GM23338 (cell line): ENCODE measurements at regions not wholly inside any gene's neighbourhood (a gene's known extent, or its start where the extent isn't known, plus 50 kb on each side); places are given as distances from the start of the nearest gene placed in this dataset.

ENCODE experiments used
- ATAC-seq: fragments of 200-7000 bp; cut with Tn5 transposase; 3 replicates; pipeline ENCODE4 v1.9.1; 2020
- DNase-seq: peaks from one replicate; pipeline ENCODE4 v3.0.0-alpha.2; 2015; ENCODE audit warnings: low spot score
- H2AFZ ChIP-seq: fragments of 200-600 bp; sonication (generic); 2 replicates; pipeline ENCODE4 v1.8.0; 2016; ENCODE audit warnings: antibody characterized with exemption, mild to moderate bottlenecking, moderate library complexity
- H3F3A ChIP-seq: fragments of 200-600 bp; sonication (generic); replicated peaks from 2 replicates; pipeline ENCODE4 v1.8.0; 2017; ENCODE audit warnings: antibody characterized with exemption, mixed run types, low read depth
- H3K27ac ChIP-seq: fragments of 200-600 bp; sonication (generic); 2 replicates; pipeline ENCODE4 v1.6.1; 2016; ENCODE audit warnings: low read depth
- H3K27me3 ChIP-seq: fragments of 200-600 bp; sonication (generic); 2 replicates; pipeline ENCODE4 v1.8.0; 2016; ENCODE audit warnings: mild to moderate bottlenecking, mixed run types, moderate library complexity; ENCODE audit not compliant: insufficient read depth
- H3K36me3 ChIP-seq: fragments of 200-600 bp; sonication (generic); 2 replicates; pipeline ENCODE4 v1.8.0; 2016; ENCODE audit warnings: mild to moderate bottlenecking; ENCODE audit not compliant: insufficient read depth
- H3K4me1 ChIP-seq: fragments of 200-600 bp; sonication (generic); 2 replicates; pipeline ENCODE4 v1.8.0; 2016; ENCODE audit warnings: mild to moderate bottlenecking, moderate library complexity; ENCODE audit not compliant: insufficient read depth
- H3K4me2 ChIP-seq: fragments of 200-600 bp; sonication (generic); 2 replicates; pipeline ENCODE4 v1.7.1; 2017; ENCODE audit warnings: mixed run types
- H3K4me3 ChIP-seq: fragments of 200-600 bp; sonication (generic); 2 replicates; pipeline ENCODE4 v1.6.1; 2016; ENCODE audit warnings: mixed run types
- H3K79me2 ChIP-seq: fragments of 200-600 bp; sonication (generic); replicated peaks from 2 replicates; pipeline ENCODE4 v1.8.0; 2017; ENCODE audit warnings: mild to moderate bottlenecking; ENCODE audit not compliant: insufficient read depth
- H3K9me2 ChIP-seq: fragments of 200-600 bp; sonication (generic); 2 replicates; pipeline ENCODE4 v1.8.0; 2017; ENCODE audit not compliant: insufficient read depth
- H4K20me1 ChIP-seq: fragments of 200-600 bp; sonication (generic); replicated peaks from 2 replicates; pipeline ENCODE4 v1.8.0; 2017; ENCODE audit warnings: mild to moderate bottlenecking; ENCODE audit not compliant: insufficient read depth
- H3K27ac Mint-ChIP-seq: 2 replicates; pipeline ENCODE4 v1.8.0; 2020; ENCODE audit warnings: inconsistent platforms, mild to moderate bottlenecking, moderate library complexity, mixed read lengths
- H3K27me3 Mint-ChIP-seq: 3 replicates; pipeline ENCODE4 v1.8.0; 2022; ENCODE audit warnings: low read depth, mild to moderate bottlenecking, moderate library complexity, mixed read lengths, inconsistent platforms; ENCODE audit not compliant: insufficient read depth, poor library complexity
- H3K36me3 Mint-ChIP-seq: 3 replicates; pipeline ENCODE4 v1.8.0; 2021; ENCODE audit warnings: low read depth, mild to moderate bottlenecking, inconsistent platforms, moderate library complexity, mixed read lengths
- H3K4me1 Mint-ChIP-seq: 3 replicates; pipeline ENCODE4 v1.8.0; 2020; ENCODE audit warnings: mild to moderate bottlenecking, inconsistent platforms, mixed read lengths
- H3K4me3 Mint-ChIP-seq: 3 replicates; pipeline ENCODE4 v1.8.0; 2021; ENCODE audit warnings: moderate library complexity, mild to moderate bottlenecking, inconsistent platforms, mixed read lengths
- H3K9me3 Mint-ChIP-seq: 3 replicates; pipeline ENCODE4 v1.8.0; 2020; ENCODE audit warnings: moderate library complexity, mild to moderate bottlenecking, inconsistent platforms, mixed read lengths
- CREB1 ChIP-seq: fragments of 250-450 bp; sonication (Bioruptor Pico); IDR thresholded peaks from 2 replicates; pipeline ENCODE4 v1.5.0; 2020; ENCODE audit warnings: low read depth, mild to moderate bottlenecking, moderate library complexity
- ETS1 ChIP-seq: IDR thresholded peaks from 2 replicates; pipeline ENCODE4 v1.6.1; 2016; ENCODE audit warnings: antibody characterized with exemption
- EZH2 ChIP-seq: fragments of 200-600 bp; sonication (generic); IDR thresholded peaks from one replicate; pipeline ENCODE4 v1.8.0; 2017; ENCODE audit warnings: antibody characterized with exemption, mild to moderate bottlenecking, low read depth; ENCODE audit not compliant: unreplicated experiment
- EZH2phosphoT487 ChIP-seq: fragments of 200-600 bp; sonication (generic); IDR thresholded peaks from one replicate; pipeline ENCODE4 v1.8.1; 2018; ENCODE audit warnings: antibody characterized with exemption; ENCODE audit not compliant: unreplicated experiment
- JUNB ChIP-seq: IDR thresholded peaks from one replicate; pipeline ENCODE4 v1.6.1; 2016; ENCODE audit warnings: antibody characterized with exemption; ENCODE audit not compliant: unreplicated experiment
- NANOG ChIP-seq: IDR thresholded peaks from 2 replicates; pipeline ENCODE4 v1.6.1; 2016; ENCODE audit warnings: antibody characterized with exemption, borderline replicate concordance
- POLR2AphosphoS5 ChIP-seq: IDR thresholded peaks from 2 replicates; pipeline ENCODE4 v1.6.1; 2016; ENCODE audit warnings: antibody characterized with exemption, low read depth
- REST ChIP-seq: IDR thresholded peaks from one replicate; pipeline ENCODE4 v1.6.1; 2018; ENCODE audit warnings: antibody characterized with exemption; ENCODE audit not compliant: unreplicated experiment
- STAT1 ChIP-seq: IDR thresholded peaks from one replicate; pipeline ENCODE4 v1.6.1; 2016; ENCODE audit warnings: antibody characterized with exemption; ENCODE audit not compliant: unreplicated experiment
- ZNF114 ChIP-seq: fragments of 250-450 bp; sonication (Bioruptor Pico); IDR thresholded peaks from 2 replicates; pipeline ENCODE4 v1.5.0; 2020; ENCODE audit warnings: mild to moderate bottlenecking, moderate library complexity
- ZNF331 ChIP-seq: fragments of 250-450 bp; sonication (Bioruptor Pico); IDR thresholded peaks from 2 replicates; pipeline ENCODE4 v1.5.0; 2020; ENCODE audit warnings: low read depth, mild to moderate bottlenecking, moderate library complexity
- TF ChIP-seq, protein P1 (sequence below): fragments of 250-450 bp; sonication (Bioruptor Pico); IDR thresholded peaks from 2 replicates; pipeline ENCODE4 v1.5.0; 2020; ENCODE audit warnings: mild to moderate bottlenecking, moderate library complexity
- TF ChIP-seq, protein P2 (sequence below), 2 experiments: fragments of 200-600 bp in 1 of 2; sonication (generic) in 1 of 2; conservative IDR thresholded peaks; 2 replicates each; pipeline versions ENCODE4 v1.5.1 to v1.6.1; 2016 to 2017; ENCODE audit warnings: antibody characterized with exemption in 2 of 2, low read depth in 2 of 2, mild to moderate bottlenecking in 2 of 2, moderate library complexity in 1 of 2

GRCh38 chr5:79872291-79872690 is 118.8 kb downstream of the MTX3 start:
- H3K4me2 ChIP-seq: no peak overlapping the region
- no peak overlapping the region for H3K4me3 ChIP-seq
- Mint-ChIP-seq H3K27me3 (peaks cover under 1% of the 10 kb centered on the region), H3K9me3 (no peaks in the 10 kb centered on the region), H3K4me1 (no peaks in the 10 kb centered on the region), H3K4me3 (no peak overlapping the region), H3K27ac (no peak overlapping the region), H3K36me3 (no peaks in the 10 kb centered on the region)
- TF ChIP-seq STAT1 (no peak), JUNB (no peak), EZH2 (no peak), ZNF114 (CRISPR knock-in tag) (no peak), ZNF331 (no peak), CREB1 (CRISPR knock-in tag) (no peak), NANOG (no peak), POLR2AphosphoS5 (no peak), REST (no peak), ETS1 (no peak), EZH2phosphoT487 (no peak)
- TF ChIP-seq, protein P1, sequence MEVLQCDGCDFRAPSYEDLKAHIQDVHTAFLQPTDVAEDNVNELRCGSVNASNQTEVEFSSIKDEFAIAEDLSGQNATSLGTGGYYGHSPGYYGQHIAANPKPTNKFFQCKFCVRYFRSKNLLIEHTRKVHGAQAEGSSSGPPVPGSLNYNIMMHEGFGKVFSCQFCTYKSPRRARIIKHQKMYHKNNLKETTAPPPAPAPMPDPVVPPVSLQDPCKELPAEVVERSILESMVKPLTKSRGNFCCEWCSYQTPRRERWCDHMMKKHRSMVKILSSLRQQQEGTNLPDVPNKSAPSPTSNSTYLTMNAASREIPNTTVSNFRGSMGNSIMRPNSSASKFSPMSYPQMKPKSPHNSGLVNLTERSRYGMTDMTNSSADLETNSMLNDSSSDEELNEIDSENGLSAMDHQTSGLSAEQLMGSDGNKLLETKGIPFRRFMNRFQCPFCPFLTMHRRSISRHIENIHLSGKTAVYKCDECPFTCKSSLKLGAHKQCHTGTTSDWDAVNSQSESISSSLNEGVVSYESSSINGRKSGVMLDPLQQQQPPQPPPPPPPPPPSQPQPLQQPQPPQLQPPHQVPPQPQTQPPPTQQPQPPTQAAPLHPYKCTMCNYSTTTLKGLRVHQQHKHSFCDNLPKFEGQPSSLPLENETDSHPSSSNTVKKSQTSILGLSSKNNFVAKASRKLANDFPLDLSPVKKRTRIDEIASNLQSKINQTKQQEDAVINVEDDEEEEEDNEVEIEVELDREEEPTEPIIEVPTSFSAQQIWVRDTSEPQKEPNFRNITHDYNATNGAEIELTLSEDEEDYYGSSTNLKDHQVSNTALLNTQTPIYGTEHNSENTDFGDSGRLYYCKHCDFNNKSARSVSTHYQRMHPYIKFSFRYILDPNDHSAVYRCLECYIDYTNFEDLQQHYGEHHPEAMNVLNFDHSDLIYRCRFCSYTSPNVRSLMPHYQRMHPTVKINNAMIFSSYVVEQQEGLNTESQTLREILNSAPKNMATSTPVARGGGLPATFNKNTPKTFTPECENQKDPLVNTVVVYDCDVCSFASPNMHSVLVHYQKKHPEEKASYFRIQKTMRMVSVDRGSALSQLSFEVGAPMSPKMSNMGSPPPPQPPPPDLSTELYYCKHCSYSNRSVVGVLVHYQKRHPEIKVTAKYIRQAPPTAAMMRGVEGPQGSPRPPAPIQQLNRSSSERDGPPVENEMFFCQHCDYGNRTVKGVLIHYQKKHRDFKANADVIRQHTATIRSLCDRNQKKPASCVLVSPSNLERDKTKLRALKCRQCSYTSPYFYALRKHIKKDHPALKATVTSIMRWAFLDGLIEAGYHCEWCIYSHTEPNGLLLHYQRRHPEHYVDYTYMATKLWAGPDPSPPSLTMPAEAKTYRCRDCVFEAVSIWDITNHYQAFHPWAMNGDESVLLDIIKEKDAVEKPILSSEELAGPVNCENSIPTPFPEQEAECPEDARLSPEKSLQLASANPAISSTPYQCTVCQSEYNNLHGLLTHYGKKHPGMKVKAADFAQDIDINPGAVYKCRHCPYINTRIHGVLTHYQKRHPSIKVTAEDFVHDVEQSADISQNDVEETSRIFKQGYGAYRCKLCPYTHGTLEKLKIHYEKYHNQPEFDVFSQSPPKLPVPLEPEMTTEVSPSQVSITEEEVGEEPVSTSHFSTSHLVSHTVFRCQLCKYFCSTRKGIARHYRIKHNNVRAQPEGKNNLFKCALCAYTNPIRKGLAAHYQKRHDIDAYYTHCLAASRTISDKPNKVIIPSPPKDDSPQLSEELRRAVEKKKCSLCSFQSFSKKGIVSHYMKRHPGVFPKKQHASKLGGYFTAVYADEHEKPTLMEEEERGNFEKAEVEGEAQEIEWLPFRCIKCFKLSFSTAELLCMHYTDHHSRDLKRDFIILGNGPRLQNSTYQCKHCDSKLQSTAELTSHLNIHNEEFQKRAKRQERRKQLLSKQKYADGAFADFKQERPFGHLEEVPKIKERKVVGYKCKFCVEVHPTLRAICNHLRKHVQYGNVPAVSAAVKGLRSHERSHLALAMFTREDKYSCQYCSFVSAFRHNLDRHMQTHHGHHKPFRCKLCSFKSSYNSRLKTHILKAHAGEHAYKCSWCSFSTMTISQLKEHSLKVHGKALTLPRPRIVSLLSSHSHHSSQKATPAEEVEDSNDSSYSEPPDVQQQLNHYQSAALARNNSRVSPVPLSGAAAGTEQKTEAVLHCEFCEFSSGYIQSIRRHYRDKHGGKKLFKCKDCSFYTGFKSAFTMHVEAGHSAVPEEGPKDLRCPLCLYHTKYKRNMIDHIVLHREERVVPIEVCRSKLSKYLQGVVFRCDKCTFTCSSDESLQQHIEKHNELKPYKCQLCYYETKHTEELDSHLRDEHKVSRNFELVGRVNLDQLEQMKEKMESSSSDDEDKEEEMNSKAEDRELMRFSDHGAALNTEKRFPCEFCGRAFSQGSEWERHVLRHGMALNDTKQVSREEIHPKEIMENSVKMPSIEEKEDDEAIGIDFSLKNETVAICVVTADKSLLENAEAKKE (CRISPR knock-in tag): no peak
- TF ChIP-seq, protein P2, sequence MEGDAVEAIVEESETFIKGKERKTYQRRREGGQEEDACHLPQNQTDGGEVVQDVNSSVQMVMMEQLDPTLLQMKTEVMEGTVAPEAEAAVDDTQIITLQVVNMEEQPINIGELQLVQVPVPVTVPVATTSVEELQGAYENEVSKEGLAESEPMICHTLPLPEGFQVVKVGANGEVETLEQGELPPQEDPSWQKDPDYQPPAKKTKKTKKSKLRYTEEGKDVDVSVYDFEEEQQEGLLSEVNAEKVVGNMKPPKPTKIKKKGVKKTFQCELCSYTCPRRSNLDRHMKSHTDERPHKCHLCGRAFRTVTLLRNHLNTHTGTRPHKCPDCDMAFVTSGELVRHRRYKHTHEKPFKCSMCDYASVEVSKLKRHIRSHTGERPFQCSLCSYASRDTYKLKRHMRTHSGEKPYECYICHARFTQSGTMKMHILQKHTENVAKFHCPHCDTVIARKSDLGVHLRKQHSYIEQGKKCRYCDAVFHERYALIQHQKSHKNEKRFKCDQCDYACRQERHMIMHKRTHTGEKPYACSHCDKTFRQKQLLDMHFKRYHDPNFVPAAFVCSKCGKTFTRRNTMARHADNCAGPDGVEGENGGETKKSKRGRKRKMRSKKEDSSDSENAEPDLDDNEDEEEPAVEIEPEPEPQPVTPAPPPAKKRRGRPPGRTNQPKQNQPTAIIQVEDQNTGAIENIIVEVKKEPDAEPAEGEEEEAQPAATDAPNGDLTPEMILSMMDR (conservative IDR thresholded peaks at IDR 0.05; ENCODE audit: low read depth in 2 of 2): no peak
- no peaks in the 10 kb centered on the region for H3K27me3 ChIP-seq
- no peaks in the 10 kb centered on the region for H3K9me2 ChIP-seq
- no peaks in the 10 kb centered on the region for H3K79me2 ChIP-seq
- H4K20me1 ChIP-seq: no peaks in the 10 kb centered on the region
- no peaks in the 10 kb centered on the region for H3K4me1 ChIP-seq
- no peaks in the 10 kb centered on the region for H3K36me3 ChIP-seq
- H3K27ac ChIP-seq: no peak overlapping the region
- ATAC-seq (no peak), DNase-seq (no peak)
- no peaks in the 10 kb centered on the region for H3F3A ChIP-seq
- no peak overlapping the region for H2AFZ ChIP-seq
